BLaER1 (cell line): ENCODE measurements at regions not wholly inside any gene's neighbourhood (a gene's known extent, or its start where the extent isn't known, plus 50 kb on each side); places are given as distances from the start of the nearest gene placed in this dataset.

ENCODE experiments used
- H3K27ac ChIP-seq: shearing (Covaris generic); formaldehyde crosslinking; 2 replicates; pipeline ENCODE4 v1.8.1; 2022
- H3K27me3 ChIP-seq: shearing (Covaris generic); formaldehyde crosslinking; 2 replicates; pipeline ENCODE4 v1.8.1; 2022
- H3K36me3 ChIP-seq: shearing (Covaris generic); formaldehyde crosslinking; 2 replicates; pipeline ENCODE4 v1.8.1; 2022
- H3K4me1 ChIP-seq: shearing (Covaris generic); formaldehyde crosslinking; 2 replicates; pipeline ENCODE4 v1.8.1; 2022
- H3K4me2 ChIP-seq: shearing (Covaris generic); formaldehyde crosslinking; 2 replicates; pipeline ENCODE4 v1.8.1; 2022
- H3K4me3 ChIP-seq: shearing (Covaris generic); formaldehyde crosslinking; 2 replicates; pipeline ENCODE4 v1.8.1; 2022
- H3K9ac ChIP-seq: shearing (Covaris generic); formaldehyde crosslinking; 2 replicates; pipeline ENCODE4 v1.8.1; 2022
- H3K9me3 ChIP-seq: shearing (Covaris generic); formaldehyde crosslinking; 2 replicates; pipeline ENCODE4 v1.8.1; 2022
- H4K20me1 ChIP-seq: shearing (Covaris generic); formaldehyde crosslinking; 2 replicates; pipeline ENCODE4 v1.8.1; 2022
- Cebpa-rat ChIP-seq: shearing (Covaris generic); IDR thresholded peaks from 2 replicates; pipeline ENCODE4 v1.8.1; 2022

DNA sequence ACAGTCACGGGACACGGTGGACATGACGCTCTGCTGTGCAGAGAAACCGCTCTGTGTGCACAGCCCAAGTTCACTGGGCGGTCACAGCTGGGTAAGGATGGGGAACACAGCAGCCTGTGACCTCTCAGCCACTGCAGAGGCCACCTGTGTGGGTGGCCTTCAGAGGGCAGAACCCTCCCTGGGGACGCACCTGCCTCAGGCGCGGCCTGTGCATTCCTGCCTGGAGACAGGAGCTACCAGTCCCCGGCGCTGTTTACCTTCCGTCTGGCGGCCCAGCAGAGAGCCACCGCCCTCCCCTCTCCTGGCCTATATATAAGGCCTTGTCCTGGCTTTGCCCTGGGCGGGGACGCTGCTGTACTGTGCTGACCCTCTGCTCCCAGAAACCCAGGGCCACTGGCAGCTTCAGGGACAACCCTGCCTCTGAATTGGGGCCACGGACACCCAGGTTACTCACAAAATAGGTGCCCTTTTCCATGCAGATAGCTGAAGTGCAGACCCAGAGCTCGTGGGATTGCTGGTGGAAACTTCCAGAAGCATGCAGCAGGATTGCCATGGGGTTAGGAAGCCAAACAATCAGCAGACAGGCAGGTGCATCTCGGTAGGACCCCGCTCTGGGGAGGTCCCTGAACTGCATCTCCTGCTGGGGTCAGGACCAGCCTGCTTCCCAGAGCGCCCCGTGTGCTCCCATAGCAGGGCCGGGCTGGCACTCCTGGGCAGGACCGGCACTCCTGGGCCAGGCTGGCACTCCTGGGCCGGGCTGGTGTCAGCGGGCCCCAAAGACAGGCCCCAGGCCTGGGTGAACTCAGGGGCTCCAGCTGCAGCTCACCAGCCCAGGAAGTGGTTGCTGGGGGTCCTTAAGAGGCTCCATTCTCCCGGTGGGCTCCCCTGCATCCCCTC, 83.6 kb downstream of the SIK1 start:
- H3K4me2 ChIP-seq: peak overlapping the region; percentile 19; the same call in 1 of the 2 replicates
- H3K36me3 ChIP-seq: no peaks in the 10 kb centered on the region
- H3K27me3 ChIP-seq: no peaks in the 10 kb centered on the region
- no peak overlapping the region for H3K4me3 ChIP-seq
- H3K27ac ChIP-seq: no peak overlapping the region
- H4K20me1 ChIP-seq: no peaks in the 10 kb centered on the region
- H3K9me3 ChIP-seq: no peaks in the 10 kb centered on the region; the same call in 1 of the 2 replicates
- H3K4me1 ChIP-seq: peaks cover 84% of the 10 kb centered on the region
- H3K9ac ChIP-seq: no peak overlapping the region
- no peak for TF ChIP-seq Cebpa-rat

DNA sequence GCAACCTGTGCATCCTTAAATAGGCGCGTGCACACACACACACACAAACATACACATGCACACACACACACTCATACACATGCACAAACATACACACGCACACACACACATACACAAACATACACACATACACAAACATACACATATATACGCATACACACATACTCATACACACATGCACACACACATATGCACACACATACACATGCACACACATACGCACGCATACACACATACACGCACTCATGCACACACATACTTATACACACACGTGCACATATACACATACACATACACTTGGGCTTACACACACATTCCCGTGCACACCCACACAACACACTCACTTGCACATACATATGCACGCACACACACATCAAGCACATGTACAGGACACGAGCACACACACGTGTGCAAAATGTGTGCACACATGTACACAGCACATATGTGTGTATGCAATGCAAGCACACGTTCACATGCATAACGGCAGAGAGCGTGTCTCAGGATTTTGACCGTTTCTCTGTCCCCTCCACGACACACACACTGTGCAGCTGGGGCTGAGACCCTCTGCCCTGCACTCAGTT, 84.5 kb downstream of the SIK1 start:
- Histone ChIP-seq H3K4me2 (no peak overlapping the region), H3K36me3 (no peaks in the 10 kb centered on the region), H4K20me1 (no peaks in the 10 kb centered on the region), H3K4me3 (no peak overlapping the region), H3K27ac (no peak overlapping the region), H3K27me3 (no peaks in the 10 kb centered on the region), H3K9me3 (no peaks in the 10 kb centered on the region; the same call in 1 of the 2 replicates), H3K9ac (no peak overlapping the region), H3K4me1 (peaks cover 83% of the 10 kb centered on the region)
- TF ChIP-seq Cebpa-rat: no peak

DNA sequence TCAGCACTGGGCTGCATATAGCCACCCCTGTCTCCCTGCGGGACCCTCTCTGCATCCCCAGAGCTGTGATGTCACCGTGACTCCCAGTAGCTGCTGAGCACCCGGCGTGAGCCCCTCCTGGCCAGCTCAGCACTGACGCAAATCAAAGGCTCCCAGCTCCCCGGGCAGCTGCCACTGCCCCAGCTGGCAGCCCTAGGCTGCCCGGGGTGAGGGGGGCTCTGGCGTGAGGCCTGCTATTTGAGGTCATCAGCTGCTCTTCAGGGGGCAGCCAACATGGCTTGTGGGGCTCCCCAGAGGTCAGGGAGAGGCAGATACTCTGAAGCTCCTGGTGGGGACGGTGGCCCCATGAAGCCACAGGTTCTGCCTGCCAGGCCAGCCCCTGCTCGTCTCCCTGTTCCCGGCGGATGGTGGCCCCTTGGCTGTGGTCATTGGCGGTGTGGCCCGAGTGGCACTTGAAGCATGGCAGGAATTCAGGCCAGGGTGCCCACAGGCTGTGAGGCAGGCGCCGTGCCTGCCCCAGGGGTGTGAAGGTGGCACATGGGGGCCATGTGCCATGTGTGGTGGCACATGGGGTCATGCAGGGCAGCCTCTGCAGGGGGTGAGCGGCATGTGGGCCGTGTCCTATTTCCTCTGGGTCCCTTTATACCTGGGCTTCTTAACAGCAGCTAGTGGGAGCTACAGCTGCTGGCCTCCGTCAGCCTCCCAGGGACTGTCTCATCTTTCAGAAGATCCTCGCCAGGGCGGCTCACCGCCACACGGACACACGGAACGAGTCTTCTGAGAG, 85.4 kb downstream of the SIK1 start:
- no peaks in the 10 kb centered on the region; the same call in 1 of the 2 replicates for H3K9me3 ChIP-seq
- H3K4me2 ChIP-seq: peak overlapping the region; percentile 24; the same call in 1 of the 2 replicates
- no peak overlapping the region for H3K9ac ChIP-seq
- no peak overlapping the region for H3K4me3 ChIP-seq
- no peaks in the 10 kb centered on the region for H3K36me3 ChIP-seq
- TF ChIP-seq Cebpa-rat: no peak
- H3K27me3 ChIP-seq: no peaks in the 10 kb centered on the region
- no peaks in the 10 kb centered on the region for H4K20me1 ChIP-seq
- peaks cover 74% of the 10 kb centered on the region for H3K4me1 ChIP-seq
- no peak overlapping the region for H3K27ac ChIP-seq

DNA sequence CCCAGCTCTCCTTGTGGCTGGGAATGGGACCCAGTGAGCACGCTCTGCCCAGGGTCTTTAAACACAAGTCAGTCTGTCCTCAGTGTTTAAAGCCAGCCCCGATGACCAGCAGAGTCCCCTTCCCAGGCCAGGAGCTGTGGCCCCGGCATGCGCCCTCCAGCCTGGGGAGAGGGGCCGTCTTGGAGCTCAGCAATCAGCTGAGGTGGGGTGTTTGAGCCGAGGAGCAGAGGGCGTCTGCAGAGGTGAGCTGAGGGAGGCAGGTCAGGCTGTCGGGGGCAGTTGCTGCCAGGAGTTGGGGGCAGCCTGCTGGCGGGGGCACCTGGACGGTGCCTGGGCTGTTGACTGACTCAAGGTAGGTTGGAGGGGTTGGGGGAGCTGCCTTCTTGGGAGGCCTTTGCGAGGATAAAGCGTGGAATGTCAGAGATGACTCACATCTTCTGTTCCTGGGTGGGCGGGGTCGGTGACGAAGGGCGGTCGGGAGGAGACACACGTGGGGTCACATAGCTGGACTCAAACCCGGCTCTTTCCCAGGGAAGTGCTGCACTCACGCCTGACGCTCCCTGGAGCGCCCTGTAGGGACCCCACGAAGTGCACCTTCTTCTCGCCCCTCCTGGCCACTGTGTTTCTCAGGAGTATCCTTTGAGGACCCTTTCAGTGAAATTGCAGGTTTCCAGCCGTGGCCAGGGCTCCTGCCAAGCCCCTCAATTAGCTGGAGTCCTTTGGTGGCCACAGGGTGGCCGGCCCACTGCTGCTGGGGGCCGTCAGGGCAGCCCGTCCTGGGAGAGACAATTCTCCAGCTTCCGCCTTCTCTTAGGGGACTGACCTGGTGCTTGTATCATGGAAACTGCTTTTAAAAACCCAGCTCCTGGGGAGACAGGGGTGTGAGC, 86.2 kb downstream of the SIK1 start:
- no peak overlapping the region for H3K4me3 ChIP-seq
- H3K4me1 ChIP-seq: peaks cover 66% of the 10 kb centered on the region
- H3K9ac ChIP-seq: no peak overlapping the region
- TF ChIP-seq Cebpa-rat: no peak
- H3K36me3 ChIP-seq: no peaks in the 10 kb centered on the region
- peak overlapping the region; percentile 84 for H3K4me2 ChIP-seq
- no peak overlapping the region for H3K27ac ChIP-seq
- no peaks in the 10 kb centered on the region for H3K27me3 ChIP-seq
- H4K20me1 ChIP-seq: no peaks in the 10 kb centered on the region
- no peaks in the 10 kb centered on the region for H3K9me3 ChIP-seq

DNA sequence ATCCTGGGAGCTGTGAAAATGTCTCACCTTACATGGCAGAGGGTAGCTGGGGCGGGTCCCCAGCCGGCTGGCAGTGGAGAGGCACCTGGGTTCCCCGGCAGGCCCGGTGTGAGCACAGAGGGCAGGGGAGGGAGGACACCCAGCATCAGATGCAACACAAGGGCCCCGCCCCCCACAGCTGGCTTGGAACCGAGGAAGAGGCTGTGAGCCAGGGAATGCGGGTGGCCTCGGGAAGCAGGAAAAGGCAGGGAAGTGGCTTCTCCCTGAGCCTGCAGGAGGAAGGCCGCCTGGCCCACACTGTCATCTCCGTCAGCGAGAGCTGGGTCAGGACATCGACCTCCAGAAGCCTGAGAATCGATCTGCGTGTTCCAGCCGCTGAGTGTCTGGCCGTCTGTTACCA, 87.3 kb downstream of the SIK1 start:
- Histone ChIP-seq H3K4me3 (no peak overlapping the region), H3K36me3 (no peaks in the 10 kb centered on the region), H3K4me2 (peak overlapping the region; percentile 84), H3K9ac (no peak overlapping the region), H4K20me1 (no peaks in the 10 kb centered on the region), H3K4me1 (peaks cover 61% of the 10 kb centered on the region), H3K27ac (peak overlapping the region; percentile 44; the same call in 1 of the 2 replicates), H3K27me3 (no peaks in the 10 kb centered on the region), H3K9me3 (no peaks in the 10 kb centered on the region)
- TF ChIP-seq Cebpa-rat: no peak

DNA sequence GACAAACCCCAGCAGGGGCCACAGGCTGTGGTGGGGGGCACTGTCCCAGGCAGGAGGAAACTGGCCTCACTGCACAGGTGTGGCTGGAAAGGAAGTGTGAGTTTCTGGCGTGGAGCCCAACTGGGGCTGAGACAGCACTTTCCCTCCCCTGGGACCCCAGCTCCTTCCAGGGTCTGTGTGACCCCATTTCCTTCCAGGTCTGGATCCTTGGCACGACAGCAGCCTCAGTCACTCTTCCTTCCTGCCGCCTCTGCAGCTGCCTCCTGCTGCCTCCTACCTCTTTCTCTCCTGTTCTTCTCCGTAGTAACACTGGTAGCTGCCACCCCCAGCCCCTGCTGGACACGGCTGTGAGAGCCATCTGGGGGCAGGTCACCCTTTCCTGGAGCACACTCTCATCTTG, 88.0 kb downstream of the SIK1 start:
- Histone ChIP-seq H3K27me3 (no peaks in the 10 kb centered on the region), H3K4me2 (peak overlapping the region; percentile 84), H3K4me3 (no peak overlapping the region), H3K9ac (peak overlapping the region; percentile 18; the same call in 1 of the 2 replicates), H3K36me3 (no peaks in the 10 kb centered on the region), H3K4me1 (peaks cover 54% of the 10 kb centered on the region), H3K27ac (peak overlapping the region; percentile 44; the same call in 1 of the 2 replicates), H3K9me3 (no peaks in the 10 kb centered on the region), H4K20me1 (no peaks in the 10 kb centered on the region)
- no peak for TF ChIP-seq Cebpa-rat

DNA sequence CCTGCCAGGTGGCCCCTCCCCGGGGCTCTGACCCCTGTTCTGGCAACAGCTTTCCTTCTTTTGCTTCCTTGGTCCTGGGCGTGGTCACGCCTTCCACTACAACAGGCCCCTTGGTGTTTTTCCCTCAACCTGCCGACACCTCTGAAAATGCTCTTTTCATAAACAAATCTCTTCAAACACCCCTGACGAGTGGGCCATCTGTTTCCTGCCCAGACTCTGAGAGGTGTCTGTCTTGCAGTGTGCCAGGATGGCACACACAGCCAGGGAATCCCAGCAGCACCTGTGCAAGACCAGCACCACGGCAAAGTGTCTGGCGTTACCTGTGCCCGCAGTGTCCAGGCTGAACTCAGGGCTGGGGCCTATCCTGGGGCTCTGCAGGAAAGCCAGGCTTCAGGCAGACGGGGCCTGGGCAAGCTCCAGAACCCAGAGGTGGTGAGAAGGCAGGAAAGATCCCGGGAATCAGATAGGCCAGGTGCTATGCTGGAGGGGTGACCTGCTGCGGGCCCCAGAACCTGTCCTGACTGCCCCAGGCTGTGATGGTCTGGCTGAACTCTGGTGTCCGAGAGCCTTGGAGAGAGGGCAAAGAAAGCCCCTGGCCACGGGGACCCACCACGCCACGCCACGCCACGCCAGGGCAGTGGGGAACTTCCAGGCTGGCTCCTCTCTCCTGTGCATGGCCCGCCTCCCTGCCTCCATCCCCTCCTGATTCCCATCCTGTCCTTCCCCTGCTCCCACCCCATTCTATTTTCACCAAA, 88.9 kb downstream of the SIK1 start:
- H3K9me3 ChIP-seq: no peaks in the 10 kb centered on the region
- peaks cover 52% of the 10 kb centered on the region for H3K4me1 ChIP-seq
- peak overlapping the region; percentile 44; the same call in 1 of the 2 replicates for H3K27ac ChIP-seq
- H3K4me2 ChIP-seq: peak overlapping the region; percentile 84
- H3K4me3 ChIP-seq: no peak overlapping the region
- H4K20me1 ChIP-seq: no peaks in the 10 kb centered on the region
- no peaks in the 10 kb centered on the region for H3K36me3 ChIP-seq
- H3K9ac ChIP-seq: no peak overlapping the region; the same call in 1 of the 2 replicates
- TF ChIP-seq Cebpa-rat: no peak
- no peaks in the 10 kb centered on the region for H3K27me3 ChIP-seq

DNA sequence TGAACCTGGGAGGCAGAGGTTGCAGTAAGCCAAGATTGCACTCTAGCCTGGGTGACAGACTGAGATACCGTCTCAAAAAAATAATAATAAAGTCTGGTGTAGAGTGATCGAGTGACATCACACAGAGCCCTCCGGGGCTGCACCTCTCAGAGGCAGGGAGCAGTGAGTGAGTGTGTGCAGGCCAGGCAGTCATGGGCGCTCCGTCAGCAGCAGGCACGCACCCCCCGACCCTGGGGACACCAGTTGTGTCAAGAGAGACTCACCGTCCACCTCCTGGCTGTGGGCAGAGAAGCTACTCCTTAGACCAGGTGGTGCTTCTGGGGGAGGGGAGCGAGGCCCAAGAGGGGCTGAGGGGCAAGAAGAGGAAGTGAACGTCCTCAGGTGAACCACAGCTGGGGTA, 91.8 kb downstream of the SIK1 start:
- H3K9me3 ChIP-seq: no peaks in the 10 kb centered on the region
- no peak overlapping the region for H3K4me3 ChIP-seq
- peaks cover 39% of the 10 kb centered on the region for H3K4me1 ChIP-seq
- H3K4me2 ChIP-seq: no peak overlapping the region
- TF ChIP-seq Cebpa-rat: no peak
- no peaks in the 10 kb centered on the region for H3K36me3 ChIP-seq
- no peak overlapping the region for H3K27ac ChIP-seq
- H3K27me3 ChIP-seq: no peaks in the 10 kb centered on the region
- no peaks in the 10 kb centered on the region for H4K20me1 ChIP-seq
- H3K9ac ChIP-seq: no peak overlapping the region
